Hippocampal formation (tissue), 2 donors: ENCODE measurements at regions not wholly inside any gene's neighbourhood (a gene's known extent, or its start where the extent isn't known, plus 50 kb on each side); places are given as distances from the start of the nearest gene placed in this dataset.
"Not testable (repeated sequence)": the region's sequence is repeated elsewhere in the genome, so short reads cannot be mapped to it uniquely, and the experiment has no call there.

Experiments
- DNase-seq, 2 donors: peaks; one replicate each; lab custom pipeline; 2025; lab: John Stamatoyannopoulos, UW

GRCh38 chr2:12543076-12543977 is 173.4 kb upstream of the TRIB2 start:
- no peak for DNase-seq

DNA sequence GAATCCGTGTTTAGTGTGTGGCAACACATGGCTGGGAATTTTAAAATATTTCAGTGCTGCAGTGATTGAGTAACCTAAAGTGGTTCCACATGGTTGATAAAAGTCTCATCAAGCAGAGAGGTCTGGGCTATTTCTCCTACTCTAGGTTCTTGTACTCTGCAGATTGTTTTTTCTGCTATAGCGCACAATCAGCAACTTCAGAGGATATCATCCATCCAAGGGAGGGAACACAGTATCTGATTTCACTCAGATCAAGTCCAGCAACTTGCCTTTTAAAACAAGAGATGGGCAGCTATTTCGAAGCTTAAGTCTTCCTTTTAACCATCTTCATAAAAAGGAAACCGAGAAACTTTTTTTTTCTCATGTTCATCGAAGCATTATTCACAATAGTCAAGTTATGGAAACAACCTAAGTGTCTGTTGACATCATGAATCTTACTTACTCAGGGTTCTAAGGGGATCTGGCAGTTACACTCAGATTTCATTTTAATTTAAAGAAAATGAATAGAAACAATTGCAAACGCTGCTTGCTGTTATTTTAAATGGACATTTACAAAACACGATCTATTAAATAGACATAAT is 172.7 kb upstream of the TRIB2 start:
- no peak for DNase-seq

- no peak for DNase-seq
Observed at GRCh38 chr2:12547566-12548170, 169.1 kb upstream of the TRIB2 start.

DNA sequence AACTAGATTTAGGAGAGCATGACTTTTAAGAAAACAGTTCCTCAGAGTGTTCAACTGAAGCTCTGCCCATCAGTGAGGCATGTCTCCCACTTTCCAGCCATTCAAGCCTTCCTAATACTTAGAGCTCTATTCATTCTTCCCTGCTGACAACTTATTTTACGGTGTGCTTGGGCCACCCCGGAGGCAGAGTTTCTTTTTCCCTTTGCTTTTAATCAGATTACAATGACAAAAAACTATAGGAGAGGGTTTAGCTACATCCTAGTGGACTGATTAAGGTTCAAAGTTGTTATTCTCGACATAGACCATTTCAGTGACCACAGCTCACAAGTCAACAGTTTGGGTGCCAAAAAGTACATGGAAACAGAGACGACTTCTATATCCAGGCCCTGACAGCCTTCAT is 167.8 kb upstream of the TRIB2 start:
- DNase-seq = no peak

GRCh38 chr2:12549641-12550040 is 167.1 kb upstream of the TRIB2 start:
- no peak for DNase-seq

- DNase-seq = no peak
Observed at GRCh38 chr2:12552092-12552491, 164.6 kb upstream of the TRIB2 start.

DNA sequence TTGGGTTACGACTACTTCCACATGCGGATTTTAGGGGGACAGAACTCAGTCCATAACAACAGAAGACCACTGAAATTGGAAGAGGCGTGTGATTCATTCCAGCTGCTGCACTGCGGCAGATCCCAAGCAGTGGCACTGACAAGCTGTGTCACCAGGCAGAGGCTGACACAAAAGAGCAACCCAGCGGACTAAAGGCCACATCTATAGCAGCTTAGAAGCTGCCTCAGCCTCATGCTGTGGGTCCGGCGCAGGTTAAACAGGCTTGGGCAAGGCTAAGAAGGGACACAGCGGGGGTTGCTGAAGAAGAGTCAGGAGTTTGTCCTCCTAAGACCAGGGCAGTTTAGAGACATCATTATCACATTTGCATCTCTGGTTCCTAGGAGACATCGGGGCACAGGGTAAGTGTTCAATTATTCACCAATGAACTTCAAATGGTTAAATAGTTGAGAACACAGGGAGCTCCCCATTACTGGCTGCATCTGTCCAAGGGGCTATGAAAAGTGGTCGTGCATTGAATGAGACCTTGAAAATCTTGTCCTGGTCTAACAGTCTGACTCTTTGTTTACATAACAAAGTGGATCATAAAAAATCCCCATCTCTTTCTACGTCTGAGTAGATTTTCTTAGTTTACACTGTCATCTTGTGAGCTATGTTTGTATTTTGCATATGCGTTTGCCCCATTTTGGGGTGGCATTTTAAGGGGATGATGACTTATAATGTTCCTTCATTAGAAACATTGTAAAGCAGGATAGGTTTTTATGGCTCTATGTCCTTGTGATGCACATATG is 162.3 kb upstream of the TRIB2 start:
- no peak for DNase-seq

GRCh38 chr2:12555012-12555645 is 161.6 kb upstream of the TRIB2 start:
- DNase-seq = no peak

GRCh38 chr2:12556762-12557161 is 160.0 kb upstream of the TRIB2 start:
- DNase-seq = no peak

GRCh38 chr2:12557688-12558087 is 159.0 kb upstream of the TRIB2 start:
- DNase-seq = no peak

DNA sequence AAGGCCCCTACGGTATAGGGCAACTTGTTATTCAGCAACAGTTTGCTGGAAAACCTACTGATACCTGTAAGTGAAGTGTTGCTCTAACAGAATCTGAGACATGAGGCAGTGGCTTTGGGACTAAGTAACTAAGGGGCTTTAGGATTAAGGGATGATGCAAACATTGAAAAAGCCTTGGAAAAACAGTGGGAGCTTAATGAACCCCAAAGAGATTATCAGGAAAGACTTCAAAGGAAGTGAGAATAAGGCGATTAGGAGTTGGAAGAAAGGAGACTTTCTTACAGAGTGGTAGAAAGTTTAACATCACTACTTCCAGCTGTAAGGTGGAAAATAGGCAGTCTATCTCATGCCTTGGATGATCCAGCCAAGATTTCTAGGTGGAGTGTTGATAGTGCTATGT is 158.2 kb upstream of the TRIB2 start:
- DNase-seq = no peak

GRCh38 chr2:12560618-12561017 is 156.1 kb upstream of the TRIB2 start:
- no peak for DNase-seq

DNA sequence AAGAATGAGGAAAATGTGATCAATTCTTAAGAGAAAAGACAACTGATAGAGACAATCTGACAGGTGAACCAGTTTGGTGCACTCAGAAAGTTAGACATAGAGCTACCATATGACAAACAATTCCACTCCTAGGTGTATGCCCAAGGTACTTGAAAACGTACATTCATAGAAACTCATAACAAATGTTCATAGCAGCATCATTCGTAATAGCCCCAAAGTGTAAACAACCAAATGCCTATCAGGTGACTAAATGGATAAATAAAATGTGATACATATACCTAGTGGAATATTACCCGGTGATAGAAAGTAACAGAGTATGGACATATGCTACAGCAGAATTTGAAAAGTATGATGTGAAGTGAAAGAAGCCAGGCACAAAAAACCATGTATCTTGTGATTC is 149.3 kb upstream of the TRIB2 start:
- DNase-seq = no peak

GRCh38 chr2:12569510-12569909 is 147.2 kb upstream of the TRIB2 start:
- not testable (repeated sequence) for DNase-seq

GRCh38 chr2:12569929-12570328 is 146.8 kb upstream of the TRIB2 start:
- DNase-seq = not testable (repeated sequence)

- no peak for DNase-seq
Observed at GRCh38 chr2:12577091-12577490, 139.6 kb upstream of the TRIB2 start.

DNA sequence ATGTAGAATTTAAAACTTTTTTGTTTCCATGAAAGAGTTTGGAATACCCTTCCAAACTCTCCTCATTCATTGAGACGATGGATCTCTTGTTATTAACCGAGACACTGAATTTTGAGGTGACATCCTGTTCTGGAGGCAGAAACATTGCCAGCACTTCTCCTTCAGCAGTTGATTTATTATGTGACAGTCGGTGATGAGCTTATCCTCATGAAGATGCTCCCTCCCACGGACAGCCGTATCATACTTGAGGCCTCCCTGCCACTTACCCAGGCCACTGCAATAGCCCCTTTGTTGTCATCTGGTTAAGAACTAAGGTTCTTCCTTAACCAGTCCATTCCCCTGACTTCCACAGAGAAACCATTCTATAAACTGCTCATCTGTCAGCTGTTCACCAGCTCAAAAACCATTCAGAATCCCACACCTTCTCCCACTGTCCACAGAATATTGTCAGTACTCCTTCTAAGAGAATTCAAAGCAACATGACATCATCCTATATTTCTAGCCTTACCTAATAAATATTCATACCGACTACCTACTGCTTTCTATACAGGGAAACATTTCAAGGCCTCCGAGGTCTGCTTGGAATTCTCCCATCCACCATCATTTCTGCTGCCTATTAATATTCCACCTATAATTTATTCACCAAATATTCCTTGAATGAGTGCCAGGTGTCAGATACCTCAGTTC is 139.0 kb upstream of the TRIB2 start:
- DNase-seq = no peak

- DNase-seq = no peak
Observed at GRCh38 chr2:12579018-12579417, 137.7 kb upstream of the TRIB2 start.

DNA sequence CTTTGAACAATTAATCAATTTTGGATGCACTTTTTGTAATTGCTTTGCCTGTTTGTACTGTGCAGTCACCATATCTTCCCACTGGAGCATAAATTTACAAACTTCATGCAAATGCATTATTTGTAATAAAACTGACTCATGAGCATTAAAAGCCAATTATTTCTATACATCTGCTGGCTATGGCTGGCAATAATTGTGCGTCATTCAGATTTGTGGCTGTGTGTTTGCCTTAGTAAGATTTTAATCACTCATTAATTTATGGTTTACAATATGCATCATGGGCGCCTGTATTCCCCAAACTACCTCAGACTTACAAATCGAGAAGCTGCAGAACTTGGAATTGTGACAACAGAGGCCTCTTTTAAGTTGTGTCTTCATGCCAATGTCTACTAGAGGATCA is 132.4 kb upstream of the TRIB2 start:
- DNase-seq = no peak

- DNase-seq = no peak
Observed at GRCh38 chr2:12585784-12586183, 131.0 kb upstream of the TRIB2 start.

DNA sequence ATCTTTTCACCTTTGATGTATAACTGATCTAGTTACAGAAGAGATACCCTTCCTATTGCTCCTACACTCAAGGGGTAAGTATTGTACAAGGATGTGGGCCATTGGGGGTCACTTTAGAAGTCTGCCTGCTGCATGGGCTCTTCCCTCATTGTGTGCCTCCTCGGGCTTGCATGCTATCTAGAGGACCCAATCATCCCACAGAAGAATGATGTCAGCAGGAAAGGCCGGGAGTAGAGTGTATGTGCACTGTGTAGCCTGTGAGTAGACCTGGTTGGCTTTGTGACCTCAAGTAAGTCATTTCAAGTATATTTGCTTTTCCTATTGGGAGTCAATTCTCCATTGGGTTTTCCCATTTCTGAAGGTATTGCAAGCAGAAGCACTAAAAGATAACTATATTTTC is 129.5 kb upstream of the TRIB2 start:
- DNase-seq = no peak
